NCI-H69 (cell line): ENCODE measurements at regions not wholly inside any gene's neighbourhood (a gene's known extent, or its start where the extent isn't known, plus 50 kb on each side); places are given as distances from the start of the nearest gene placed in this dataset.

Experiments
- DNase-seq: peaks from one replicate; lab custom pipeline; 2025; lab: John Stamatoyannopoulos, UW

GRCh38 chr6:111987295-111987694 lies 66.6 kb upstream of the CCN6 start:
- DNase-seq = peak; percentile 71

GRCh38 chr6:111988926-111989325 lies 65.0 kb upstream of the CCN6 start:
- DNase-seq = no peak

DNA sequence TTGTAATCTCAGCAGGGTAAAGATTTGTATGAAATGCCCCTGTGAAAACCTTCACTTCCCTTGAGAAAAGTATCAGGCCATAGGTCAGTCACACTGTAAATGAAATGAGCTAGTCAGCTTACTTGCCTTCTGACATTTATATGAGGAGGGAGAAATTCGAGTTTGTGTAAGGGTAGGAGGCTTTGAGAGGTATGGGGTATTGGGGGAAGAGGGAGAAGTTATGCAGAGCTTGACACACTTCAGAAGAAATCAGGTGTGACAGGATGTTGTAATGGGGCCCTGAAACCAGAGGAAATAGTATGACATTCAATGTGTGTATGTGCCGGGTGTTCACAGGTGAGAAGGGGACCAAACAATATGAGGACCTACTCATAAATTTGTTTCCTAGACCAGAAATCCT lies 64.2 kb upstream of the CCN6 start:
- DNase-seq = no peak

- no peak for DNase-seq
These were observed 63.7 kb upstream of the CCN6 start for GRCh38 chr6:111990214-111990613.

DNA sequence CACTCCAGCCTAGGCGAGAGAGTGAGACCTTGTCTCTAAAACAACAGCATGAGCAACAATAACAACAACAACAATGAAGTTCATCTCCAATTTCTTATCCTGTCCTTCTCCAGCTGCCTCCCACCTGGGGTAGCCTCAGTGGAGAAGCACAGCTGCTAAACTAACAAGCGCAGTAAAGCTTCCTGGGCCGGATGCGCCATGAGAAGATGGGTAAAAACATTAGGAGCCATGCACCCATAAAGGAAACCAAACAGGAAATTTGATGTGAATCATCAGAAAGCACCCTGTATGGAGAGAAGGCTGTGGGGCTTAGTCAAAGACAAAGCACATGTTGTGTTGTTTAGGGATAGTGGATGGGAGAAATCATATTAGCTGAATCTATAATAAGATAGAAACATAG lies 61.1 kb upstream of the CCN6 start:
- peak; percentile 37 for DNase-seq

DNA sequence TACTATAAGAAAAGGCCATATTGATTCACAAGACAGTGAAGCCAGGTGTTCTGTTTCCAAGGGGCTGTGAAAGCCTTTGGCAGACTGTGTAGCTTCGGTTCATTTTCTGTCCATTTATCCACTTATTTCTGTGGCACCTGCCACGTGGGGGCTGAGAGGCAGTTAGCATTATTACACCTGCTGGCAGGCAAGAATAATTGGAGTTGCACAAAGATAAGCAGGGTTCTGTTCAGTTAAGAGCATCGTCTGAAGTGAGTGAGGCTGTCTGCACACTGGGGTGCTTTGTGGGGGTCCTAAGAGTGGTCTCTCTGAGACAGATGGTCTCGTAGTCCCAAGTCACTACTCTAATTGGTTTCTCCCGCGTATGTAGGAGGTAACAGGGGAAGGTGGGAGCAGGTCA lies 60.6 kb upstream of the CCN6 start:
- DNase-seq = peak; percentile 68

GRCh38 chr6:111994791-111995190 lies 59.1 kb upstream of the CCN6 start:
- DNase-seq = no peak

- DNase-seq = peak; percentile 16
These were observed 58.5 kb upstream of the CCN6 start for GRCh38 chr6:111995404-111995803.

DNA sequence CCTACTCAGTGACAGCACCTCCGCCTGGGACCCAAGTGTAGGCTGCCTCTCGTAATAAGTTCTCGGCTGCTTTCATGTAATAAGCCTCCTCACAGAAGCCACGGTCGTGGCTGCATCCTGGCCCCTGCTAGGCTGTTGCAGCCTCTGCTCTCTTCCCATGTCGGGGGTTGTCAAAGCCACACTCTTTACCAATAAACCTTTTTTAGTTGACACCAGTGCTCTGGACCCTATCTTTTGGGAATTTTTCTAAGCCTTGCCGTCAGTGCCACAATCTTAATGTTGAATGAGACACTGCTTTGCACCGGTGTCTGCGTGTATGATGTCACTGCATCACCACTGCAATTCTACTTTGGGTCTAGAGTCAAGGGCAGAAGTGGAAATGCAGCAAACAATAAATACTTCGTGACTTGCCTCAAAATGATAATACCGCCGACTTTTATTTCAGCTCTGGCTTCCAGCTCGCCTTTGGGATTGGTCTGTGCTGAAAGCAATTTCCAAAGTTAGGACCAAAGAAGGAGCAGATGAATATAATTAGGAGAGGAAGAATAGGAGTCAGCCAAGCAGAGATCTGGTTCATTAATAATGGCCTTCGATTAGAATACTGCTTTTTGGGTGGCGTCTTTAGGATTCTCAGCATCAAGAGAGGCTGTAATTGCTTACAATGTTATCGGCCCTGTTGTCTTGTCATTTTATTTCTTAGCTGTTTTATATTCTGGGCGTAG lies 57.6 kb upstream of the CCN6 start:
- no peak for DNase-seq

DNA sequence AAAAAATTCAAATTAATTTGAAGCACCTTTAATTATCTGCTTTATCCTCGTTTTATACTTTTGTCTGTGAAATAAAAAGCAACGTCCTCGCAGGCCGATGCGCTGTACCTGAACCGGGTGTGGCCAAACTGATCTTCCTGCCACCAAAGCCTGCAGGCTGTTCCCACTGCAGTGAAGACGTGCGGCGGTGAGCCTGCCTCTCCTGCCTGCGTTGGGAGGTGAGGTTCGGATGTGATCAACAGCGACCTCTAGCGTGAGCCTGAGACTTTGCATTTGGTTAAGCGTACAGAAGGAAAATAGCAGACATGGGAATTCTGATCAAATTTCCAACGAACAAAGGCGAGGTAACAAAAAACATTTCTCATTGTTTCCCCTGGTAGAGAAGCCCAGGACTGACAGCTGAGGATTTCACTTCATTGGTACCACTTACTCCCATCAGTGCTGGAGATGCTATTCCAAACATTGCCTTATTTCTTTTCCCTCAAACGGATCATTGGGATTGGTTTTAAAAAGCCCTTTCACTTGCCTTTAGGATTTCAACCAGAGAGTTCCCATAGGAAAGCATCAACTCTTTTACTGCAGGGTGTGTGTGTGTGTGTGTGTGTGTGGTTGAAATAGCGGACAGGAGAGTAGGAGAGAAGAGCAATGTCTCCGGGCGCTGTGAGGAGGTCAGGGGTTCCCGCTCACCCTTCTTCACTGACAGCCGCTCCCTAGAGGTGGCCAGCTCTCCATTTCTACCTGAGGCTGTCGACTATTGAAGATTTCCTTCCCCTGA lies 56.6 kb upstream of the CCN6 start:
- peak; percentile 87 for DNase-seq

GRCh38 chr6:111997853-111998208 lies 56.1 kb upstream of the CCN6 start:
- DNase-seq = no peak

- no peak for DNase-seq
These were observed 51.6 kb upstream of the CCN6 start for GRCh38 chr6:112002307-112002706.
